Pancreas (tissue), 10 donors: ENCODE measurements at regions not wholly inside any gene's neighbourhood (a gene's known extent, or its start where the extent isn't known, plus 50 kb on each side); places are given as distances from the start of the nearest gene placed in this dataset.

ENCODE experiments used
- ATAC-seq, 4 donors: fragments of 200-7000 bp; cut with Tn5 transposase; one replicate each; pipeline versions ENCODE4 v1.8.0 to v1.9.1; 2020; ENCODE audit warnings: mild to moderate bottlenecking in 4 of 4, moderate library complexity in 4 of 4
- DNase-seq, 6 donors: peaks; one replicate each; pipeline ENCODE4 v3.0.0-alpha.2; 2020
- FAIRE-seq: peaks from 2 replicates; lab custom pipeline; 2012; peaks lifted over from hg19 to GRCh38; lab: Jason Lieb, UNC
- H3K27ac ChIP-seq, 4 donors: fragments of 200-600 bp; sonication (generic); 1 replicate in 3 of 4; 2 replicates in 1 of 4; pipeline versions ENCODE4 v1.5.0 to v1.8.0; 2020
- H3K27me3 ChIP-seq, 4 donors: fragments of 200-600 bp; one replicate each; pipeline ENCODE4 v1.8.0; 2021
- H3K36me3 ChIP-seq, 3 donors: fragments of 200-600 bp; sonication (generic) in 1 of 3; one replicate each; pipeline versions ENCODE4 v1.5.0 to v1.8.0; 2020 to 2021
- H3K4me1 ChIP-seq, 3 donors: fragments of 200-600 bp; one replicate each; pipeline ENCODE4 v1.8.0; 2021
- H3K4me3 ChIP-seq, 4 donors: fragments of 200-600 bp; sonication (generic) in 2 of 4; one replicate each; pipeline versions ENCODE4 v1.5.0 to v1.8.0; 2020 to 2021
- H3K9me3 ChIP-seq, 4 donors: fragments of 200-600 bp; one replicate each; pipeline ENCODE4 v1.8.0; 2021
- WGBS, 2 donors: extraction: QIAGEN DNeasy Blood & Tissue Kit; methylation state at CpG; one replicate each; pipeline ENCODE4 v1.1.7; 2013; 5-methylcytosine and 5-hydroxymethylcytosine counted together
- intact Hi-C, 3 donors: fragments of 100-400 bp; cut with DNase I; formaldehyde crosslinking; loops; one replicate each; pipeline versions ENCODE4 v1.11.1 to v1.14.2; 2022
- TF ChIP-seq, protein P1 (sequence below), 4 donors: fragments of 200-600 bp; sonication (generic) in 3 of 4; IDR thresholded peaks; one replicate each; pipeline versions ENCODE4 v1.5.0 to v1.8.0; 2021; ENCODE audit warnings: antibody characterized with exemption in 4 of 4
- donor health status: healthy with polysubstance abuse.
- donor health status: DM: no; HTN: no; CAD: no; lungs with moderate emphysema.
- donor health status: DM: no; HTN: no; CAD: no.
- donor health status: control.
- donor health status: control.
- donor health status: Bipolar disorder and iron deficiency.
- donor health status: DM: yes; HTN: yes; CAD: no.
- donor health status: DM: no; HTN: no; CAD: no.
- donor health status: DM: no; HTN: no; CAD: no.
- donor health status: DM: yes; HTN: yes; CAD: no.

DNA sequence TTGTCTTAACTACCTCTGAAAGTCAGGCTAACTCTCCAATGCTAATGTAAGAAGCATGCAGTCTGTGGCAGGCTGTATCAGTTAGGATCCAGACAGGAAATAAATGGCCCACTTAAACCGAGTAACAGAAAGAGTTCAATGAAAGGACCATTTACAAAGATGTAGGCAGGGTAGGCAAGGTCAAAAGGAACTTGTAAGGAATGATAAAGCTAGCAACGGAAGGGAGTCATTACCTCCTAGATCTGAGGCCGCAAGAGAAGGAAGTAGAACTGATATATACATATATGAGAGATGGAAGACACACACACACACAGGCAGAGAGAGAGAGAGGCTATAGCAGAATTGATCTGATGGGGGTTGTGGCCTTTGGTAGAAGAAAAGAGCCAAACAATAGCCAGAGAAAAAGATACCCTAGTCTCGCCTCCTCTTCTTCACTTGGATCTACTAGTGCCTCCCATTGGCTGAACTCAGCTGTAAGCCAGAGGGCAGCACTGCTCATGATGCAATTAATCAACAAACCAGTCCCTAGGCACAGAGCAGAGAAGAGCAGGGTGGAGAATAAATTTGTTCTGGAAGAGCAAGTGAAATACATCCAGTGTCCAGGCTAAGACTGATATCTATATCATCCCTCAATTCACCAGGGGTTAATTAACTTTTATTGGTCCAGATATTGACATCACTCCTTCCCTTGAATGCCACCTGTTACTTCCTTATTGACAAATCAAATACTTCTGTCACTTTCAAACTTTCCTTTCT lies 91.2 kb downstream of the LSMEM1 start:
- peak in 3 of 4 donors; percentile 31 to 60 (median 47) for ATAC-seq
- WGBS, 2 donors: 73 to 75% methylated on average over 4 of the region's 4 CpGs

DNA sequence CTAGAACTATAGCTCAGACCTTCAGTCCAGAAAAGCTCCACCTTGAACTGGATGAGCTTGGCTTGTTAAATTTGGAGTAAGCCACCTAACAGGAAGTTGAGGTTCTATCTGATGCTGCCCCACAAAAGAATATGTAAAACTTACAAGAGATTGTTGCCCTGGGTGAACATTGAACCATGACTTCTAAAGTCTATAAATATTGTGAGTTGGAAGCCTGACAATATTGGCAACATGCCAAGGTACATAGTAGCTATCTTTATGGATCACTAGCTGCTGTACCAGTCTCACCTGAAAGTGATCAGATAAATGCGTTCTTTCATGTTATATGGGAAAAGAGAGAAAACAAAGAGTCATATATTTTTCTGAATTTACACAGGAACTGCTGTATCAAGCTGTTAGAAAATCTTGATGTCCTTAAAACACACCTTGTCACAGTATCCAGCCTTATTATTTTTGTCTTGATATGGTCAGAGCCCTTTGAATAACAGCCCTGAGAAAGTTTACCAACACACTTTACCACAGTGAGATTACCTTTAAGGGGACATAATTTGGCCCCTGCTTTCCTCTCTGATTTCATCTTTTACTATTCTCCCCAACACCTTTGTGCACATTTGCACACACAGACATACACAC lies 92.0 kb downstream of the LSMEM1 start:
- TF ChIP-seq, protein P1, sequence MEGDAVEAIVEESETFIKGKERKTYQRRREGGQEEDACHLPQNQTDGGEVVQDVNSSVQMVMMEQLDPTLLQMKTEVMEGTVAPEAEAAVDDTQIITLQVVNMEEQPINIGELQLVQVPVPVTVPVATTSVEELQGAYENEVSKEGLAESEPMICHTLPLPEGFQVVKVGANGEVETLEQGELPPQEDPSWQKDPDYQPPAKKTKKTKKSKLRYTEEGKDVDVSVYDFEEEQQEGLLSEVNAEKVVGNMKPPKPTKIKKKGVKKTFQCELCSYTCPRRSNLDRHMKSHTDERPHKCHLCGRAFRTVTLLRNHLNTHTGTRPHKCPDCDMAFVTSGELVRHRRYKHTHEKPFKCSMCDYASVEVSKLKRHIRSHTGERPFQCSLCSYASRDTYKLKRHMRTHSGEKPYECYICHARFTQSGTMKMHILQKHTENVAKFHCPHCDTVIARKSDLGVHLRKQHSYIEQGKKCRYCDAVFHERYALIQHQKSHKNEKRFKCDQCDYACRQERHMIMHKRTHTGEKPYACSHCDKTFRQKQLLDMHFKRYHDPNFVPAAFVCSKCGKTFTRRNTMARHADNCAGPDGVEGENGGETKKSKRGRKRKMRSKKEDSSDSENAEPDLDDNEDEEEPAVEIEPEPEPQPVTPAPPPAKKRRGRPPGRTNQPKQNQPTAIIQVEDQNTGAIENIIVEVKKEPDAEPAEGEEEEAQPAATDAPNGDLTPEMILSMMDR (IDR thresholded peaks at IDR 0.05): no peak
- H3K4me3 ChIP-seq: no peak overlapping the region
- intact Hi-C loops: no loop called here
- DNase-seq: peak in 3 of 6 donors; percentile 5 to 28 (median 11)
- peak; percentile 79 to 91 (median 88) for ATAC-seq
- H3K36me3 ChIP-seq: no peaks in the 10 kb centered on the region
- H3K4me1 ChIP-seq: peaks cover 0 to 9% (median 9%) of the 10 kb centered on the region in 3 donors
- WGBS, 2 donors: 7 to 12% methylated on average over 1 of the region's 1 CpG
- FAIRE-seq: peak; percentile 94
- H3K9me3 ChIP-seq: no peaks in the 10 kb centered on the region
- H3K27ac ChIP-seq: no peak overlapping the region
- no peaks in the 10 kb centered on the region for H3K27me3 ChIP-seq

More for the DNA sequence above, 91.2 kb downstream of the LSMEM1 start:
- Histone ChIP-seq H3K27me3 (no peaks in the 10 kb centered on the region), H3K4me1 (peaks cover 0 to 9% (median 9%) of the 10 kb centered on the region in 3 donors), H3K36me3 (no peaks in the 10 kb centered on the region), H3K4me3 (no peak overlapping the region), H3K9me3 (no peaks in the 10 kb centered on the region), H3K27ac (no peak overlapping the region)
- TF ChIP-seq, protein P1 (IDR thresholded peaks at IDR 0.05): no peak
- no peak for DNase-seq
- FAIRE-seq: no peak
- intact Hi-C loops: no loop called here

DNA sequence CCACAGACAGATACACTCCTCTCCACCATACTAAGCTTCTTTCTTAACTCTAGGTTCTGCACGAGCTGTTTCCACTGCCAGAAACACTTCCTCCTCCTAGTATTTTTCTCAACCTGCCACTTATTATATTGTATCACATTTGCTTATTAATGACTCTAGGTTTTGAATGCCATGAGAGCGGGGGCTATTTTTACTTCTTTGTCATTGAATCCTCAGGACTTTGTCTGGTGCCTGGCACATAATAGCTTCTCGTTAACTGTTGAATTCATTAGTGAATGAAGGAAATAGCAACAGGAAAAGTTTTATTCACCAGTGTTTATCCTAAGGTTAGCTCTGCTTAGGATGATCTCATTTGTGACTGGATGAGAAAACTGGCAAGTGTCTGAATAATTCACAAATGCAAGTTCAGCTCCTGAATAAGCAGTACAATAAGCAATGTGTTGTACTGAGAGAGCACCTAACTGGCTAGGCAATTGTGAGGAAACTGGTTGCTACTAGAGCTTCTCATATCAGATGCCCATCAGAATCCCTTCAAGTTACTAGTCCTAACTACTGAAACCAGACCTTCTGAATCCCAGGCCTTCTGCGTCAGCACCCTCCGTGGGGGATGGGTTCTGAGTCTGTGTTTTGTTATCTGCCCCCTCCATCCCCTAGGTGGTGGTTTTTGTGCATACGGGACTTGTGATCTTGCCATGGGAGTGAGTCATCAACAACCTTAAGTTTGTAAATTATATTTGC lies 92.7 kb downstream of the LSMEM1 start:
- no peak for DNase-seq
- Histone ChIP-seq H3K36me3 (no peaks in the 10 kb centered on the region), H3K9me3 (no peaks in the 10 kb centered on the region), H3K4me3 (no peak overlapping the region), H3K4me1 (peaks cover 0 to 9% (median 9%) of the 10 kb centered on the region in 3 donors), H3K27ac (no peak overlapping the region), H3K27me3 (no peaks in the 10 kb centered on the region)
- 62 to 71% methylated on average over 6 of the region's 6 CpGs for WGBS, 2 donors
- TF ChIP-seq, protein P1 (IDR thresholded peaks at IDR 0.05): no peak
- ATAC-seq: peak; percentile 42 to 56 (median 46)
- no peak for FAIRE-seq
- intact Hi-C loops: no loop called here

- TF ChIP-seq, protein P1 (IDR thresholded peaks at IDR 0.05): no peak
- Histone ChIP-seq H3K27me3 (no peaks in the 10 kb centered on the region), H3K36me3 (no peaks in the 10 kb centered on the region), H3K4me1 (peaks cover 0 to 9% (median 9%) of the 10 kb centered on the region in 3 donors), H3K27ac (no peak overlapping the region), H3K9me3 (no peaks in the 10 kb centered on the region), H3K4me3 (no peak overlapping the region)
- ATAC-seq (no peak), FAIRE-seq (no peak), DNase-seq (no peak)
- 90 to 96% methylated on average over 1 of the region's 1 CpG for WGBS, 2 donors
- intact Hi-C loops: no loop called here
These were observed 95.1 kb downstream of the LSMEM1 start for GRCh38 chr7:112575864-112576263.
